Omental fat pad (tissue), 3 donors: ENCODE measurements at regions not wholly inside any gene's neighbourhood (a gene's known extent, or its start where the extent isn't known, plus 50 kb on each side); places are given as distances from the start of the nearest gene placed in this dataset.

ENCODE experiments used
- ATAC-seq: fragments of 150-250 bp; one replicate; pipeline ENCODE4 v1.9.1; 2016; ENCODE audit warnings: mild to moderate bottlenecking, moderate library complexity; ENCODE audit not compliant: low FRiP score
- DNase-seq: peaks from one replicate; pipeline ENCODE4 v3.0.0-alpha.2; 2019; ENCODE audit warnings: low spot score
- CTCF ChIP-seq, 3 donors: fragments of 450-650 bp; IDR thresholded peaks; one replicate each; pipeline ENCODE4 v1.5.1; 2016 to 2017; ENCODE audit warnings: antibody characterized with exemption in 3 of 3, mild to moderate bottlenecking in 3 of 3, moderate library complexity in 2 of 3

DNA sequence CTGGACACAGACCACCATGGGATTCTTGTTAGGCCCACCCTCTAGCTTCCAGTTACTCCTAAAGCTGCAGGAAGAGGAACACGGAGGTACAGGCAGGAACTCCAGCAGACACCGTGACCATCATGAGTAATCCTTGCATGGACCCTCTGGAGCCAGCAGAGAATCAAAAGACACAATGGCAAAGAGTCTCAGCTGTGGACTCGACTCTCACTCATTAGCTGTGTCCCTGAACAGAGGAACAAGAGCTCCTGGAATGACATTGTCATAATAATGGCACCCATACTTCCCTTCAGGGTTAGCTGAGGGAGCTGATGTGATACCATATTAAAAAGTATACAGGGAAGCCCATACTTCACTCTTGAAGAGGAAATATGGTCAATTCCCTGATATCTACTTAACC lies 176.3 kb upstream of the ASIC2 start:
- no peak for TF ChIP-seq CTCF (IDR thresholded peaks at IDR 0.05)
- no peak for DNase-seq
- no peak for ATAC-seq

- ATAC-seq (peak; percentile 48), DNase-seq (no peak)
- no peak for TF ChIP-seq CTCF (IDR thresholded peaks at IDR 0.05)
These were observed 176.8 kb upstream of the ASIC2 start for GRCh38 chr17:33469911-33470310.

DNA sequence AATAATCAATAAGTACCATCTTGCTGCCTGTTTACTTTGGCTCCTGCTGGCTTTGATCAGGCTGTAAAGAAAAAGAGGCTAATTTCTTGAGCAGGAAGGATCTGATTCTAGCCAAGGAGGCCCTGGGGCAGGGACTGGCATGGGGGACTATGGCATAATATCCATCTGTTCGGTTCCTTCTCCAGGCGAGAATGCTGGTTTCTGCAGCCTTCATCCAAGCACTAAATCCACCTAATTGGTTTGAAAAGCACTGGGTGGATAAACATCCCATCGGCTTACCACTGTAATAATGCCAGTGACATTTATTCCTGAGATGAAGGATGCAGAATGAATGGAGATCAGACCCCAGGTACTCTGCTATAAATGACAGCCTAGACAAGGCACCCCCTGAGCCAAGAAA lies 180.0 kb upstream of the ASIC2 start:
- TF ChIP-seq CTCF (IDR thresholded peaks at IDR 0.05), result no peak
- ATAC-seq, result no peak
- DNase-seq, result no peak

DNA sequence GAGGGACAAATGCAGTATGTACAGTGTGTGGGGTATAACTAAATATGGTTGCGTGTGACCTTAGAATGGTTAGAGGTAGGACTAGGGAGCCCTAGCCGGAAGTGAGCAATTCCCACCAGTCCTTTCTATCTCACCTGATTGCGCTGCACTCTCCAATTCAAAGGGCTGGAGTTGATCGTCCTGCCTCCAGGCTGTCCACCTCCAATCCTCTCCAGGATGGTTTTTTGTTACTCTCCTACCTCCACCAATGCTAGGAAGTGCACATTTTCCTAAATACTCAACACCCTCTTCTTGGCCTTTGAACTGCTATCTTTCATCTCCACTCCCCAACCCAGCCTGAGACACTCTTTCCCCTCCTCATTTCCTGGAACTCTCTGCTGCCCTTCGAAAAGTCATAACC lies 181.7 kb upstream of the ASIC2 start:
- no peak for ATAC-seq
- DNase-seq, result no peak

GRCh38 chr17:33475594-33475993 lies 182.5 kb upstream of the ASIC2 start:
- no peak for TF ChIP-seq CTCF (IDR thresholded peaks at IDR 0.05)
- ATAC-seq (no peak), DNase-seq (no peak)

More for the DNA sequence above, 181.7 kb upstream of the ASIC2 start:
- TF ChIP-seq CTCF (IDR thresholded peaks at IDR 0.05), result no peak

DNA sequence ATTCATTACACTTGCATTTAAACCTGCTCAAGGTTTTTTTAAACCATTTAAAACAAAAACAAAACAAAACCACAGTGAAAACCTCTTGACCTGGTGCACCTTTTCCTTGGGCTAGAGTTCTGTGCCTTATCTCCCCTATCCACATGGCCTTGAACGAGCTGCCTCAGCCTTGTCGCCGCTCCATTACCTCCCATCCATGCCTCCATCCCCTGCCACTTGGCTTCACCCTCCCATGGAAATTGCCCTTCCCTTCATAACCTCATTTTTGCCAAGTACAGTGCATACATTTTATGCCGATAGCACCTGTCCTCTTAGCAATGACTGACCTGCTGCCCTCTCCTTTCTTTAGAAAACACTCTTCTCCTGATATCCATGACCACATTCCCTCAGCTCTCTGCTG lies 188.6 kb upstream of the ASIC2 start:
- no peak for TF ChIP-seq CTCF (IDR thresholded peaks at IDR 0.05)
- ATAC-seq (no peak), DNase-seq (no peak)

DNA sequence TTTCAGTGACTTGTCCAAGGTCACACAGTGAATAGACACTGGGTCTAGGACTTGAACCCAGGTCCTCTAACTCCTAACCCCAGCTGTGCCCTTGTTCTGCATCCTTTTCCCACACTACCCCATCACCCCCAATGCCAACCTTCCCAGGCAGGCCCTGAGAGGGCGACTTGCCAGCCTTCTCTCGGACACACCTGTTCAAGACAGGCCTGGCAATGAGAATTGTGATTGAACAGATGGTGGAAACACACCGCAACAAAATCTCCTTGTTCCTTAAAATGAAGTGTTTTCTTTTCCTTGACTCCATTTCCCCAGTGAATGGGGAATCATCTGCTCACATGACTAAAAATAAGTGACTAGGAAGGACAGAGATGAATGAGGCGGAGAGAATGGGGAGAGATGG lies 189.5 kb upstream of the ASIC2 start:
- TF ChIP-seq CTCF (IDR thresholded peaks at IDR 0.05), result no peak
- ATAC-seq (no peak), DNase-seq (no peak)
